ENCODE measurements at regions not wholly inside any gene's neighbourhood (a gene's known extent, or its start where the extent isn't known, plus 50 kb on each side); places are given as distances from the start of the nearest gene placed in this dataset.

DNA sequence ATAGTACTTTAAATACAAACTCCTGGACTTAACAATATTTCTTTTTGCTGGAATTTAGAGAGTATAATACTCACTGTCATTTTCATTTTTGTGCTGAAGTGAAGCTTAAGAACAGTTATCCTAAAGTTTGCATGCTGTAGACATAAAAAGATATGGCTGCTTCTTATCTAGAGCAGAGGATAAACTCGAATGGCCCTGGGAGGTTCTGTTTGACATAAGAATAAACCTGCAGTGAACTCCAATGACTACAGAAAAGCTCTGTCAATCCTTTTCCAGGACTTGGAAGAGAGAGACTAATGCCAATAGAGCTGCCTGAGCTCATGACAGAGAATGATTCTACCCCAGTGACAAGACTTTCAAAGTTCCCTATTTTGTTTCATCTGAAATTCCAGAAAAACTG, 1017.8 kb upstream of the MIR17HG start:
- no peaks in the 10 kb centered on the region for H3K36me3 Mint-ChIP-seq (ENCODE audit: low read depth)
- ATAC-seq: no peak
- Histone ChIP-seq H3K79me2 (replicated peaks; ENCODE audit: insufficient read depth) (no peaks in the 10 kb centered on the region), H2AFZ (no peak overlapping the region), H3K4me1 (ENCODE audit: insufficient read depth) (no peaks in the 10 kb centered on the region), H3K9me2 (ENCODE audit: insufficient read depth) (no peaks in the 10 kb centered on the region), H3K4me2 (no peak overlapping the region), H3K4me3 (no peak overlapping the region), H3F3A (replicated peaks; ENCODE audit: low read depth) (no peaks in the 10 kb centered on the region), H3K27ac (ENCODE audit: low read depth) (no peak overlapping the region), H3K36me3 (ENCODE audit: insufficient read depth) (no peaks in the 10 kb centered on the region), H3K27me3 (ENCODE audit: insufficient read depth) (no peaks in the 10 kb centered on the region), H4K20me1 (replicated peaks; ENCODE audit: insufficient read depth) (no peaks in the 10 kb centered on the region)
- no peak overlapping the region for H3K4me3 Mint-ChIP-seq
- no peak for DNase-seq (ENCODE audit: low spot score)
- no peak for TF ChIP-seq EZH2phosphoT487 (IDR thresholded peaks at IDR 0.05; ENCODE audit: unreplicated experiment)
- no peak for TF ChIP-seq CREB1 (CRISPR knock-in tag; IDR thresholded peaks at IDR 0.05; ENCODE audit: low read depth)
- no peak for TF ChIP-seq NANOG (IDR thresholded peaks at IDR 0.05; ENCODE audit: borderline replicate concordance)
- no peak overlapping the region for H3K27ac Mint-ChIP-seq
- H3K9me3 Mint-ChIP-seq: no peaks in the 10 kb centered on the region
- H3K4me1 Mint-ChIP-seq: no peaks in the 10 kb centered on the region
- no peaks in the 10 kb centered on the region for H3K27me3 Mint-ChIP-seq (ENCODE audit: insufficient read depth, low read depth, poor library complexity)

DNA sequence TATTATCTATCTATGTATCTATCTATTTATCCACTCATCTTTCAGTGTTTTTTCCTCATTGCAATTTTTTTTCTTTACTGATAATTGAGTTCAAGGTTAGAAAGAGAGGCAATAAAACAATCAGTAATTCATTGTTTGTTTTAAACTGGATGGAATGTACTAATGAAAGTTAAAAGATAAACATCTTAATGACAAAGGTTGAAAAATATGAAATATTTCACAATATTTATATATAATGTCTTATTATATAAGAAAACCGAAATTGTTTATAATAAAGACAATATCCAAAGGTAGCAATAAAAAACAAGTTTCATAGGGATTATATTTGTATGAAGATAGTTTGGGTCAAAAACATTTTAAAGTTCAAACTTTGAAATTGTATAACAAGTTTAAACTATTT, 1015.5 kb upstream of the MIR17HG start:
- no peaks in the 10 kb centered on the region for H3K9me2 ChIP-seq (ENCODE audit: insufficient read depth)
- no peaks in the 10 kb centered on the region for H3F3A ChIP-seq (replicated peaks; ENCODE audit: low read depth)
- no peak overlapping the region for H2AFZ ChIP-seq
- Mint-ChIP-seq H3K4me1 (peaks cover 2% of the 10 kb centered on the region; the same call in 1 of the 3 replicates), H3K36me3 (ENCODE audit: low read depth) (no peaks in the 10 kb centered on the region), H3K27me3 (ENCODE audit: insufficient read depth, low read depth, poor library complexity) (no peaks in the 10 kb centered on the region), H3K4me3 (no peak overlapping the region), H3K27ac (no peak overlapping the region), H3K9me3 (no peaks in the 10 kb centered on the region)
- H3K79me2 ChIP-seq (replicated peaks; ENCODE audit: insufficient read depth): no peaks in the 10 kb centered on the region
- no peaks in the 10 kb centered on the region for H3K4me1 ChIP-seq (ENCODE audit: insufficient read depth)
- no peak overlapping the region for H3K27ac ChIP-seq (ENCODE audit: low read depth)
- DNase-seq (ENCODE audit: low spot score) (no peak), ATAC-seq (no peak)
- no peak overlapping the region for H3K4me2 ChIP-seq
- TF ChIP-seq ETS1 (IDR thresholded peaks at IDR 0.05) (no peak), ZNF331 (CRISPR knock-in tag; IDR thresholded peaks at IDR 0.05; ENCODE audit: low read depth) (no peak), ZNF462 (CRISPR knock-in tag; IDR thresholded peaks at IDR 0.05) (no peak), STAT1 (IDR thresholded peaks at IDR 0.05; ENCODE audit: unreplicated experiment) (no peak), POLR2AphosphoS5 (IDR thresholded peaks at IDR 0.05; ENCODE audit: low read depth) (no peak), ZNF114 (CRISPR knock-in tag; IDR thresholded peaks at IDR 0.05) (no peak), EZH2 (IDR thresholded peaks at IDR 0.05; ENCODE audit: low read depth, unreplicated experiment) (no peak), CREB1 (CRISPR knock-in tag; IDR thresholded peaks at IDR 0.05; ENCODE audit: low read depth) (no peak), EZH2phosphoT487 (IDR thresholded peaks at IDR 0.05; ENCODE audit: unreplicated experiment) (no peak), JUNB (IDR thresholded peaks at IDR 0.05; ENCODE audit: unreplicated experiment) (no peak), NANOG (IDR thresholded peaks at IDR 0.05; ENCODE audit: borderline replicate concordance) (no peak)
- TF ChIP-seq, protein P1, sequence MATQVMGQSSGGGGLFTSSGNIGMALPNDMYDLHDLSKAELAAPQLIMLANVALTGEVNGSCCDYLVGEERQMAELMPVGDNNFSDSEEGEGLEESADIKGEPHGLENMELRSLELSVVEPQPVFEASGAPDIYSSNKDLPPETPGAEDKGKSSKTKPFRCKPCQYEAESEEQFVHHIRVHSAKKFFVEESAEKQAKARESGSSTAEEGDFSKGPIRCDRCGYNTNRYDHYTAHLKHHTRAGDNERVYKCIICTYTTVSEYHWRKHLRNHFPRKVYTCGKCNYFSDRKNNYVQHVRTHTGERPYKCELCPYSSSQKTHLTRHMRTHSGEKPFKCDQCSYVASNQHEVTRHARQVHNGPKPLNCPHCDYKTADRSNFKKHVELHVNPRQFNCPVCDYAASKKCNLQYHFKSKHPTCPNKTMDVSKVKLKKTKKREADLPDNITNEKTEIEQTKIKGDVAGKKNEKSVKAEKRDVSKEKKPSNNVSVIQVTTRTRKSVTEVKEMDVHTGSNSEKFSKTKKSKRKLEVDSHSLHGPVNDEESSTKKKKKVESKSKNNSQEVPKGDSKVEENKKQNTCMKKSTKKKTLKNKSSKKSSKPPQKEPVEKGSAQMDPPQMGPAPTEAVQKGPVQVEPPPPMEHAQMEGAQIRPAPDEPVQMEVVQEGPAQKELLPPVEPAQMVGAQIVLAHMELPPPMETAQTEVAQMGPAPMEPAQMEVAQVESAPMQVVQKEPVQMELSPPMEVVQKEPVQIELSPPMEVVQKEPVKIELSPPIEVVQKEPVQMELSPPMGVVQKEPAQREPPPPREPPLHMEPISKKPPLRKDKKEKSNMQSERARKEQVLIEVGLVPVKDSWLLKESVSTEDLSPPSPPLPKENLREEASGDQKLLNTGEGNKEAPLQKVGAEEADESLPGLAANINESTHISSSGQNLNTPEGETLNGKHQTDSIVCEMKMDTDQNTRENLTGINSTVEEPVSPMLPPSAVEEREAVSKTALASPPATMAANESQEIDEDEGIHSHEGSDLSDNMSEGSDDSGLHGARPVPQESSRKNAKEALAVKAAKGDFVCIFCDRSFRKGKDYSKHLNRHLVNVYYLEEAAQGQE (IDR thresholded peaks at IDR 0.05; ENCODE audit: unreplicated experiment): no peak
- no peaks in the 10 kb centered on the region for H4K20me1 ChIP-seq (replicated peaks; ENCODE audit: insufficient read depth)
- no peak overlapping the region for H3K4me3 ChIP-seq
- H3K27me3 ChIP-seq (ENCODE audit: insufficient read depth): no peaks in the 10 kb centered on the region
- H3K36me3 ChIP-seq (ENCODE audit: insufficient read depth): no peaks in the 10 kb centered on the region

All from GM23338 (cell line).